GM12874 (cell line): ENCODE measurements at regions not wholly inside any gene's neighbourhood (a gene's known extent, or its start where the extent isn't known, plus 50 kb on each side); places are given as distances from the start of the nearest gene placed in this dataset.

ENCODE experiments used
- CTCF ChIP-seq: IDR thresholded peaks from 2 replicates; pipeline ENCODE4 v1.5.1; 2011; ENCODE audit warnings: low read depth, mild to moderate bottlenecking, control low read depth, low read length, moderate library complexity; ENCODE audit not compliant: insufficient read depth

- TF ChIP-seq CTCF = no peak
These were observed 101.6 kb upstream of the INSIG1 start for GRCh38 chr7:155195939-155196523.

GRCh38 chr7:155198196-155198892 is 99.3 kb upstream of the INSIG1 start:
- no peak for TF ChIP-seq CTCF

GRCh38 chr7:155198901-155199845 is 98.5 kb upstream of the INSIG1 start:
- no peak for TF ChIP-seq CTCF

- TF ChIP-seq CTCF = no peak
These were observed 96.2 kb upstream of the INSIG1 start for GRCh38 chr7:155201325-155202087.

GRCh38 chr7:155202106-155202871 is 95.4 kb upstream of the INSIG1 start:
- no peak for TF ChIP-seq CTCF

- TF ChIP-seq CTCF = no peak
These were observed 94.4 kb upstream of the INSIG1 start for GRCh38 chr7:155203059-155203881.
